ENCODE measurements at regions not wholly inside any gene's neighbourhood (a gene's known extent, or its start where the extent isn't known, plus 50 kb on each side); places are given as distances from the start of the nearest gene placed in this dataset.

GRCh38 chr17:70484050-70484449, 314.7 kb downstream of the KCNJ2 start:
- no peak for TF ChIP-seq POLR2AphosphoS5 (IDR thresholded peaks at IDR 0.05; ENCODE audit: borderline replicate concordance, low read depth, low read length)
- no peak for TF ChIP-seq EZH2 (IDR thresholded peaks at IDR 0.05)
